A549 (cell line): ENCODE measurements at regions not wholly inside any gene's neighbourhood (a gene's known extent, or its start where the extent isn't known, plus 50 kb on each side); places are given as distances from the start of the nearest gene placed in this dataset.
A peak's percentile ranks its signal among the peaks of the same experiment; 100 is the strongest.

Experiments
- ATAC-seq, 2 experiments: fragments of 200-7000 bp in 1 of 2; fragments of >200 bp in 1 of 2; cut with Nextera tagmentation in 1 of 2; cut with Tn5 transposase in 1 of 2; 3 replicates each; pipeline versions ENCODE4 v1.8.0 to v1.9.1; 2018 to 2020; ENCODE audit warnings: mild to moderate bottlenecking in 1 of 2, moderate library complexity in 1 of 2
- CTCF ChIA-PET: fragments of 300-600 bp; sonication (Branson Sonifier 250); formaldehyde crosslinking; extraction: SDS; loops from one replicate; lab custom pipeline; 2021; ENCODE audit warnings: antibody characterized with exemption, inconsistent platforms; lab: Yijun Ruan, JAX
- POLR2A ChIA-PET: fragments of 350-600 bp; formaldehyde crosslinking; extraction: SDS; loops from one replicate; lab custom pipeline; 2021; ENCODE audit warnings: antibody characterized with exemption, inconsistent platforms; lab: Yijun Ruan, JAX
- DNase-seq, 2 experiments: peaks; one replicate each; pipeline versions ENCODE4 v3.0.0 to v3.0.0-alpha.2; 2011 to 2016; ENCODE audit warnings: low read depth in 1 of 2, low spot score in 1 of 2
- FAIRE-seq: peaks from 2 replicates; lab custom pipeline; 2011; peaks lifted over from hg19 to GRCh38; lab: Jason Lieb, UNC
- H3K27ac ChIP-seq, 2 experiments: fragments of >200 bp; sonication (Bioruptor Twin); formaldehyde crosslinking; 3 replicates each; pipeline ENCODE4 v1.5.1; 2016 to 2017
- H3K4me1 ChIP-seq: fragments of >200 bp; sonication (Bioruptor Twin); formaldehyde crosslinking; 3 replicates; pipeline ENCODE4 v1.6.1; 2016
- H3K4me2 ChIP-seq: fragments of >200 bp; sonication (Bioruptor Twin); formaldehyde crosslinking; 3 replicates; pipeline ENCODE4 v1.6.1; 2016
- H3K4me3 ChIP-seq: fragments of >200 bp; sonication (Bioruptor Twin); formaldehyde crosslinking; 3 replicates; pipeline ENCODE4 v1.5.1; 2016
- H3K9me3 ChIP-seq: fragments of >200 bp; sonication (Bioruptor Twin); formaldehyde crosslinking; 3 replicates; pipeline ENCODE4 v1.6.1; 2016
- CBX2 ChIP-seq: fragments of 200-600 bp; sonication (generic); IDR thresholded peaks from 2 replicates; pipeline ENCODE4 v1.6.1; 2016; ENCODE audit warnings: low read depth, mild to moderate bottlenecking, borderline replicate concordance
- CBX8 ChIP-seq: fragments of 200-600 bp; sonication (generic); IDR thresholded peaks from 2 replicates; pipeline ENCODE4 v1.6.1; 2016
- EP300 ChIP-seq, 2 experiments: fragments of >200 bp; sonication (Bioruptor Twin); formaldehyde crosslinking; IDR thresholded peaks; 2 replicates in 1 of 2; 3 replicates in 1 of 2; pipeline ENCODE4 v1.6.1; 2016 to 2017
- FOSL2 ChIP-seq, 2 experiments: fragments of 450-650 bp in 1 of 2; fragments of >200 bp in 1 of 2; sonication (Bioruptor Twin) in 1 of 2; formaldehyde crosslinking; IDR thresholded peaks; 2 replicates each; pipeline versions ENCODE4 v1.5.0 to v1.6.1; 2016 to 2020; ENCODE audit warnings: mild to moderate bottlenecking in 1 of 2, moderate library complexity in 1 of 2
- FOXS1 ChIP-seq: fragments of 250-450 bp; sonication (Bioruptor Pico); IDR thresholded peaks from 2 replicates; pipeline ENCODE4 v1.5.0; 2020; ENCODE audit warnings: mild to moderate bottlenecking, moderate library complexity
- HDAC2 ChIP-seq: fragments of 200-600 bp; sonication (generic); IDR thresholded peaks from 2 replicates; pipeline ENCODE4 v1.6.1; 2016
- HEYL ChIP-seq: fragments of 250-450 bp; sonication (Bioruptor Pico); IDR thresholded peaks from 2 replicates; pipeline ENCODE4 v1.8.0; 2021; ENCODE audit warnings: mild to moderate bottlenecking, moderate library complexity
- HMGXB4 ChIP-seq: fragments of 250-450 bp; sonication (Bioruptor Pico); IDR thresholded peaks from 2 replicates; pipeline ENCODE4 v1.5.0; 2021; ENCODE audit warnings: mild to moderate bottlenecking, moderate library complexity, borderline replicate concordance
- JUN ChIP-seq, 2 experiments: fragments of >200 bp; sonication (Bioruptor Twin); formaldehyde crosslinking; IDR thresholded peaks; 2 replicates in 1 of 2; 3 replicates in 1 of 2; pipeline ENCODE4 v1.6.1; 2016 to 2017
- JUNB ChIP-seq: fragments of >200 bp; sonication (Bioruptor Twin); formaldehyde crosslinking; IDR thresholded peaks from 2 replicates; pipeline ENCODE4 v1.6.1; 2016
- MAFK ChIP-seq: fragments of 450-650 bp; IDR thresholded peaks from 2 replicates; pipeline ENCODE4 v1.6.1; 2014; ENCODE audit not compliant: partially characterized antibody
- MAZ ChIP-seq: fragments of 150-350 bp; IDR thresholded peaks from 2 replicates; pipeline ENCODE4 v1.6.1; 2014; ENCODE audit warnings: antibody characterized with exemption, low read depth, low read length, borderline replicate concordance
- MYC ChIP-seq: IDR thresholded peaks from 2 replicates; pipeline ENCODE4 v1.6.1; 2012; ENCODE audit warnings: mild to moderate bottlenecking, inconsistent platforms, low read length, improper control_type of control experiment, borderline replicate concordance
- NPAS2 ChIP-seq: fragments of 250-450 bp; sonication (Bioruptor Pico); IDR thresholded peaks from 2 replicates; pipeline ENCODE4 v1.8.0; 2022; ENCODE audit warnings: mild to moderate bottlenecking, moderate library complexity, borderline replicate concordance
- PBX3 ChIP-seq: IDR thresholded peaks from 2 replicates; pipeline ENCODE4 v1.6.1; 2012
- RAD21 ChIP-seq, 2 experiments: fragments of >200 bp in 1 of 2; sonication (Bioruptor Twin) in 1 of 2; formaldehyde crosslinking in 1 of 2; IDR thresholded peaks in 1 of 2; conservative IDR thresholded peaks in 1 of 2; 2 replicates in 1 of 2; 3 replicates in 1 of 2; pipeline ENCODE4 v1.6.1; 2012 to 2018; ENCODE audit warnings: inconsistent platforms in 1 of 2
- RARB ChIP-seq: fragments of 250-450 bp; sonication (Bioruptor Pico); IDR thresholded peaks from 2 replicates; pipeline ENCODE4 v1.8.0; 2021; ENCODE audit warnings: mild to moderate bottlenecking, moderate library complexity
- RFX5 ChIP-seq: fragments of 450-650 bp; IDR thresholded peaks from 2 replicates; pipeline ENCODE4 v1.7.1; 2014; ENCODE audit warnings: antibody characterized with exemption, mild to moderate bottlenecking, moderate library complexity
- RNF2 ChIP-seq: fragments of 200-600 bp; sonication (generic); IDR thresholded peaks from 2 replicates; pipeline ENCODE4 v1.6.1; 2016; ENCODE audit warnings: low read depth, mild to moderate bottlenecking, antibody characterized with exemption, moderate library complexity, borderline replicate concordance
- SMC3 ChIP-seq: fragments of >200 bp; sonication (Bioruptor Twin); formaldehyde crosslinking; IDR thresholded peaks from 3 replicates; pipeline ENCODE4 v1.6.1; 2018; ENCODE audit warnings: inconsistent platforms
- SREBF2 ChIP-seq: fragments of 450-650 bp; IDR thresholded peaks from 2 replicates; pipeline ENCODE4 v1.6.1; 2014; ENCODE audit warnings: mild to moderate bottlenecking, moderate library complexity
- TP53 ChIP-seq: fragments of 250-450 bp; sonication (Bioruptor Pico); IDR thresholded peaks from 2 replicates; pipeline ENCODE4 v1.5.0; 2021; ENCODE audit warnings: mild to moderate bottlenecking, moderate library complexity
- USF2 ChIP-seq: fragments of 450-650 bp; IDR thresholded peaks from 2 replicates; pipeline ENCODE4 v1.6.1; 2014; ENCODE audit warnings: antibody characterized with exemption
- ZC3H11A ChIP-seq: fragments of 450-650 bp; IDR thresholded peaks from 2 replicates; pipeline ENCODE4 v1.6.1; 2014; ENCODE audit warnings: antibody characterized with exemption, mild to moderate bottlenecking
- WGBS: methylation state at CpG from one replicate; pipeline ENCODE4 v1.1.6; 2017; ENCODE audit errors: missing lambda C conversion rate; 5-methylcytosine and 5-hydroxymethylcytosine counted together

- Histone ChIP-seq H3K27ac (no peak overlapping the region), H3K4me1 (no peaks in the 10 kb centered on the region), H3K9me3 (no peaks in the 10 kb centered on the region), H3K4me3 (no peak overlapping the region), H3K4me2 (no peak overlapping the region)
- ATAC-seq (no peak), DNase-seq (no peak), FAIRE-seq (no peak)
- ChIA-PET CTCF (no interaction called here), POLR2A (no interaction called here)
- 1% methylated on average over 4 of the region's 4 CpGs for WGBS
- TF ChIP-seq USF2: no peak
- TF ChIP-seq JUN (IDR thresholded peaks at IDR 0.05): no peak
- no peak for TF ChIP-seq RARB
- TF ChIP-seq FOXS1 (CRISPR knock-in tag): no peak
- TF ChIP-seq SMC3: no peak
- no peak for TF ChIP-seq FOSL2 (IDR thresholded peaks at IDR 0.05)
- no peak for TF ChIP-seq FOSL2 (CRISPR knock-in tag; IDR thresholded peaks at IDR 0.05)
- TF ChIP-seq EP300 (IDR thresholded peaks at IDR 0.05): no peak
- no peak for TF ChIP-seq TP53
- no peak for TF ChIP-seq HDAC2
- no peak for TF ChIP-seq RFX5
- TF ChIP-seq JUNB: no peak
Measured at GRCh38 chr4:181161669-181162068, 1081.5 kb upstream of the TENM3 start.

- Histone ChIP-seq H3K4me2 (no peak overlapping the region), H3K9me3 (no peaks in the 10 kb centered on the region), H3K4me3 (no peak overlapping the region), H3K27ac (no peak overlapping the region), H3K4me1 (no peaks in the 10 kb centered on the region)
- TF ChIP-seq MAFK (peak; percentile 20), HMGXB4 (CRISPR knock-in tag) (no peak), TP53 (no peak)
- DNase-seq (no peak), ATAC-seq (no peak), FAIRE-seq (no peak)
- WGBS: 4% methylated on average over 2 of the region's 2 CpGs
- ChIA-PET POLR2A (no interaction called here), CTCF (no interaction called here)
Measured at GRCh38 chr4:181162266-181162665, 1080.9 kb upstream of the TENM3 start.

- Histone ChIP-seq H3K4me2 (no peak overlapping the region), H3K4me3 (no peak overlapping the region), H3K4me1 (no peaks in the 10 kb centered on the region), H3K27ac (no peak overlapping the region), H3K9me3 (no peaks in the 10 kb centered on the region)
- 3% methylated on average over 6 of the region's 6 CpGs for WGBS
- CTCF ChIA-PET: no interaction called here
- TF ChIP-seq MAZ (no peak), NPAS2 (CRISPR knock-in tag) (no peak), RAD21 (conservative IDR thresholded peaks at IDR 0.05 in 1 of 2, IDR thresholded peaks at IDR 0.05 in 1 of 2) (no peak), PBX3 (no peak), JUN (IDR thresholded peaks at IDR 0.05) (no peak), CBX2 (no peak), SREBF2 (no peak), ZC3H11A (no peak), CBX8 (no peak), MYC (no peak), RFX5 (no peak), RNF2 (no peak), HEYL (CRISPR knock-in tag) (no peak)
- no peak for ATAC-seq
- no peak for FAIRE-seq
- POLR2A ChIA-PET: no interaction called here
- DNase-seq: no peak
Measured at GRCh38 chr4:181162676-181163075, 1080.5 kb upstream of the TENM3 start.
